Pons (tissue), 1 donor: ENCODE measurements at regions not wholly inside any gene's neighbourhood (a gene's known extent, or its start where the extent isn't known, plus 50 kb on each side); places are given as distances from the start of the nearest gene placed in this dataset.

ENCODE experiments used
- DNase-seq: peaks from one replicate; pipeline ENCODE4 v3.0.0-alpha.2; 2016; ENCODE audit warnings: low spot score

DNA sequence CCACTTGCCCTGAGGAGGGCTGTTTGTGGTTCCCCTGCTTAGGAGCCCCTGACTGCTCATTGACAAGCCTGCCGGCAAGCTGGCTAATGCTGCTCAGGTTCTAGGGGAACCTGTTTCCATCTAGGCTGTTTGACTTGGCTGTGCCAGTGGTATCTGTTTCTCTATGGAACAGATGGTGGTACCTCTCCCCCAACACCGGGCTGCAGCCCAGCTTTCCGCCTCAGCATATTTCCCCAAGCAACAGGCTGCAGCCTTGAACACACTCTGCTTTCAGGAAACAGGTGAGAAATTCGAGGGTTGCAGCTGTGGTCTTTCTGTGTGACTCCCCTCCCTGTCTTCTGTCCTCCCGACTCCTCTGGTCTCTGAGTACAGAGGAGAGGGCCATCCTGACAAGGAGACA, 132.3 kb downstream of the TMEM132E start:
- DNase-seq, result no peak

DNA sequence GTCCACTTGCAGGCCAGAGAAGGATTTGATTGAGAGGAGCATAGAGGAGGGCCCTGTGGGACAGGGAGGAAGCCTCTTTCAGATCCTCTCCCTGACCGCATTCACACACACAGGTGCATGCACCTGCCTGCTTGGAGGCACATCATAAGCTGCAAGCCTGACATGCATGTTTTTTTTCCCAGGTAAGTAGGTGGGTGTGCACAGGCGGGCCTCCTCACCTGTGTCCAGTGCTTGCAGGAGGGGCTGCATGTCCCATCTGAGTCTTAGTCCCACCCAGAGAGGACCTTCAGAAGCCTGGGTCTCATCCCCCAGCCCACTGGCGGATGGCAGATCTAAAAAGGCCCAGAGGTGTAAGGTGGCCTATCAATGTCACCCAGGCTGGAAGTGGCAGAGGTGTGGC, 130.8 kb downstream of the TMEM132E start:
- DNase-seq, result no peak

DNA sequence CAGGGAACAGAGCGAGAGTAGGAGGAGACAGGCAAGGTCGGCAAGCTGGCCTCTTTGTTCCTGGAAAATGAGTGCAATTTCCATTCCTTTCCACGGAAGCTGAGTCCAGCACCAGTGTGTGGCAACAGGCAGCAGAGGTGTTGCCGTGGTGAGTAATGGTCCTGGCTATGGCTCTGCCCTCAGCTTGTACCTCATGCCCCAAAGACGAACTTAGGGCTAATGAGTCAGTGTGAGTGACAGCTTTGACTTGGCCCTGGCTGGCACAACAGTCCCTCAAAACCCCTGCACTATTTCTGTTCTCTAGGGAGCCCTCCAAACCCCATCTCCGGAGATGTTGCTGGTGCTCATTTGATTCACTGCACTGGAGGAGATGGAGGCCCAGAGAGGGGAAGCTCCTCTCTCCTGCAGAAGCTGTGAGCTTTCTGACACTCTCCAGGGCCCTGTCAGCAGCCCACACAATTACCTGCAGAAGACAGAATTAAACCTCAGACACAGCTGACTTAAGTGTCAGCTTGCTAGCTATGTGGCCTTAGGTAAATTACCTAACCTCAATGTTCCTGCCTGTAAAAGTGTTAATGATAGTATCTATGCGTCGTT, 129.9 kb downstream of the TMEM132E start:
- DNase-seq, result no peak

- DNase-seq, result peak; percentile 2
These were observed 126.6 kb downstream of the TMEM132E start for GRCh38 chr17:34706029-34706428.

- DNase-seq, result peak; percentile 20
These were observed 124.2 kb downstream of the TMEM132E start for GRCh38 chr17:34703533-34703932.

GRCh38 chr17:34699181-34699580, 119.8 kb downstream of the TMEM132E start:
- DNase-seq, result no peak

- no peak for DNase-seq
These were observed 113.5 kb downstream of the TMEM132E start for GRCh38 chr17:34692920-34693319.
